Fibroblast of the aortic adventitia (primary cell): ENCODE measurements at regions not wholly inside any gene's neighbourhood (a gene's known extent, or its start where the extent isn't known, plus 50 kb on each side); places are given as distances from the start of the nearest gene placed in this dataset.

Source experiments
- DNase-seq: peaks from one replicate; pipeline ENCODE4 v3.0.0-alpha.2; 2010; ENCODE audit warnings: low read depth
- H3K4me3 ChIP-seq: 2 replicates; pipeline ENCODE4 v1.5.1; 2011; ENCODE audit warnings: low read depth, mild to moderate bottlenecking, control low read depth, low read length, moderate library complexity
- CTCF ChIP-seq: IDR thresholded peaks from 2 replicates; pipeline ENCODE4 v1.5.1; 2011; ENCODE audit warnings: mild to moderate bottlenecking, low read length, control low read depth, inconsistent platforms; ENCODE audit not compliant: insufficient read depth

DNA sequence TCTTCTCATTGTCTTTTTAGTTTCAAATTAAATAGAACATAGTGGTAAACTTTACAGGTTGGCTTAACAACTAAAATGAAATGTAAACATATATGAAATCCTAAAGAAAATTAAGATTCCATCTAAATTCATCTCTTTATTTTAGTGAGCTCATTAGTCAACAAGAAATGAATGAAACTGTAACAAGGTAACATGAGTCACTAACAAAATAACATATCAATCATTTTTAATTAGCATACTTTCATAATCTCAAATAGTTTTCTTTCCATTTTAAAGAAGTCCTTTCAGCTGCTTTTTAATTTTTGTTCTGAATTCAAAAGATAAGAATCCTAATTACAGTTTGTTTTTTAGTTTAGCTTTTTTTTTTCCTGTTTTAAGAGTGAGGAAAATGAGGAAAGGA is 688.6 kb upstream of the TENM4 start:
- H3K4me3 ChIP-seq: no peak overlapping the region
- no peak for TF ChIP-seq CTCF
- DNase-seq: no peak

- TF ChIP-seq CTCF: no peak
- DNase-seq: no peak
These were observed 681.4 kb upstream of the TENM4 start for GRCh38 chr11:80122211-80122610.

DNA sequence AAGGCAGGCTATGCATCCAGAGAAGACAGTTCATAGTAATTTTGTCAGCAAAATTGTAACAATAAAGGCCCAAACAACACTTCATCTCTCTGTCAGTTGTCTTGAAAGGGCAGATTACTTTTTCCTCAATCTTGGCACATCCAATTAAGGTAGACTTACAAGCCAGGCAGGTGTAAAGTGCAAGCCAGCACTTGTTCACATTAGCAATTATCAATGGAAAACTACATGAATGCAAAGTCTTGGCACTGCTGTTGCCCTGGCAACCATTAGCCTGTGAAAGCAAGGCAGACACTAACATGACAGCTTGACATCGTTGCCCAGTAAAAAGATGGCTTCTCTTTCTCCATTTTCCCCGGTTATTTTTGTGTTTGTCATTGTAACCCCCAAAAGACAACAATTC is 677.2 kb upstream of the TENM4 start:
- DNase-seq: no peak
- no peak overlapping the region for H3K4me3 ChIP-seq
- no peak for TF ChIP-seq CTCF

More at GRCh38 chr11:80122211-80122610, 681.4 kb upstream of the TENM4 start:
- H3K4me3 ChIP-seq: no peak overlapping the region

GRCh38 chr11:80116796-80117195 is 676.0 kb upstream of the TENM4 start:
- H3K4me3 ChIP-seq: no peak overlapping the region
- no peak for TF ChIP-seq CTCF
- DNase-seq: no peak

GRCh38 chr11:80109652-80110051 is 668.8 kb upstream of the TENM4 start:
- no peak for DNase-seq
- TF ChIP-seq CTCF: no peak
- H3K4me3 ChIP-seq: no peak overlapping the region

DNA sequence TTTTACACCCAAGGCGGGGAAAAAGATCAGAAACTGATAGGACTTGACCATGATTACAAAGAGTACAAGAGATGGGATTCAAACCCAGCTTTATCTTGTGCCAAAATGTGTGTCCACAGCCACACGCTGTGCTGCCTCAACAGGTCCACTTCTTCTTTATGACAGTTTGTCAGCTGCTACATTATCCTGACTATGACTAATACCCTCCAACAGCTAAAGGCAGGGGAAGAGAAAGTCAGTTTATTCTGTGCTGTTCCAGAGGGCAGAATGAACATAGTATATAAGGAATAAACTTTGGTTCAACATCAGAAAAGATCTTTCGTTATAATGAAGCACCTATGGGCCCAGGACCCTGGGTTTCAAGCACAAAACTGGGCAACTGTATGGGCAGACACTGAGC is 668.2 kb upstream of the TENM4 start:
- no peak for DNase-seq
- no peak overlapping the region for H3K4me3 ChIP-seq
- TF ChIP-seq CTCF: no peak

DNA sequence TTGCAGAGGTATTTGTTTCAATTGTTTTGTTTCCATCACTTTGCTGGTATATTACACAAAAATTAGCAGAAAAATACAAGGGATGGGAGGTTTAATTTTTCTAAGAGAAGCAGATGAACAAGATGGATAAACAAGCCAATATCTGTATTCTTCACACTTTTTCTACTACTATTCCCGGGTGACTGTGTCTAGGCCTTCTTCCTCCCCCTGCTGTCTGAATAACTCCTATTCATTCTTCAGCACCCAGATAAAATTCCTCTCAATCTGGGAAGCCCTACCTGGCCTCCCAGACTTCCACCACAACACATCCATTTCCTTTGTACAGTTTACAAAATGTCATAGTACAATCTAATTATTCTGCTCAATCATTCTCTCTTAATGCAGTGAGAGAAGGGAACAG is 666.6 kb upstream of the TENM4 start:
- DNase-seq: no peak
- TF ChIP-seq CTCF: no peak
- no peak overlapping the region for H3K4me3 ChIP-seq
